Common myeloid progenitor, CD34-positive (primary cell): ENCODE measurements at regions not wholly inside any gene's neighbourhood (a gene's known extent, or its start where the extent isn't known, plus 50 kb on each side); places are given as distances from the start of the nearest gene placed in this dataset.

Experiments used
- CTCF ChIA-PET: fragments of 350-600 bp; sonication (Branson Sonifier 250); formaldehyde crosslinking; loops from one replicate; lab custom pipeline; 2021; ENCODE audit warnings: antibody characterized with exemption; lab: Charles Lee
- POLR2A ChIA-PET: fragments of 350-600 bp; sonication (Branson Sonifier 250); formaldehyde crosslinking; loops from one replicate; lab custom pipeline; 2021; ENCODE audit warnings: antibody characterized with exemption; lab: Charles Lee
- DNase-seq, 3 donors: peaks; one replicate each; pipeline versions ENCODE4 v3.0.0 to v3.0.0-alpha.2; 2013
- H3K27ac ChIP-seq, 2 experiments: 1 replicate in 1 of 2; 2 replicates in 1 of 2; pipeline ENCODE4 v1.7.0; 2013; ENCODE audit warnings: inconsistent platforms in 2 of 2, low read length in 2 of 2, mild to moderate bottlenecking in 2 of 2, low read depth in 1 of 2, moderate library complexity in 1 of 2; ENCODE audit not compliant: severe bottlenecking in 2 of 2, insufficient read depth in 1 of 2, poor library complexity in 1 of 2
- H3K27me3 ChIP-seq, 5 experiments: replicated peaks in 2 of 5; 1 replicate in 3 of 5; 2 replicates in 2 of 5; pipeline versions ENCODE4 v1.6.1 to v1.7.0; 2013; ENCODE audit warnings: low read length in 4 of 5, mild to moderate bottlenecking in 2 of 5, moderate library complexity in 2 of 5, inconsistent platforms in 1 of 5; ENCODE audit not compliant: insufficient read depth in 5 of 5, control insufficient read depth in 4 of 5
- H3K36me3 ChIP-seq, 4 experiments: 1 replicate in 2 of 4; 2 replicates in 2 of 4; pipeline versions ENCODE4 v1.6.1 to v1.7.0; 2013; ENCODE audit warnings: low read length in 3 of 4, control low read depth in 1 of 4, mild to moderate bottlenecking in 1 of 4; ENCODE audit not compliant: control insufficient read depth in 4 of 4, insufficient read depth in 4 of 4
- H3K4me1 ChIP-seq, 4 experiments: 1 replicate in 3 of 4; 2 replicates in 1 of 4; pipeline versions ENCODE4 v1.6.1 to v1.7.1; 2013; ENCODE audit warnings: low read length in 3 of 4, mild to moderate bottlenecking in 3 of 4, control low read depth in 1 of 4, inconsistent platforms in 1 of 4, moderate library complexity in 1 of 4; ENCODE audit not compliant: control insufficient read depth in 4 of 4, insufficient read depth in 4 of 4; ENCODE audit errors: control extremely low read depth in 1 of 4
- H3K4me3 ChIP-seq, 7 experiments: 1 replicate in 4 of 7; 2 replicates in 3 of 7; pipeline versions ENCODE4 v1.5.1 to v1.7.0; 2013; ENCODE audit warnings: mild to moderate bottlenecking in 7 of 7, low read length in 6 of 7, moderate library complexity in 6 of 7, inconsistent platforms in 2 of 7, low read depth in 2 of 7, control low read depth in 1 of 7; ENCODE audit not compliant: insufficient read depth in 4 of 7, control insufficient read depth in 1 of 7; ENCODE audit errors: extremely low read depth in 1 of 7
- H3K9me3 ChIP-seq, 5 experiments: 1 replicate in 4 of 5; 2 replicates in 1 of 5; pipeline versions ENCODE4 v1.6.1 to v1.7.1; 2013; ENCODE audit warnings: low read length in 4 of 5, mild to moderate bottlenecking in 2 of 5, inconsistent platforms in 1 of 5, low read depth in 1 of 5, moderate library complexity in 1 of 5; ENCODE audit not compliant: control insufficient read depth in 4 of 5, insufficient read depth in 2 of 5; ENCODE audit errors: control extremely low read depth in 1 of 5
- WGBS: methylation state at CpG from one replicate; pipeline ENCODE4 v1.1.5; 2013; ENCODE audit not compliant: insufficient coverage; 5-methylcytosine and 5-hydroxymethylcytosine counted together

GRCh38 chr12:113713156-113713555, 241.5 kb upstream of the LHX5 start:
- POLR2A ChIA-PET: no interaction called here
- no peaks in the 10 kb centered on the region for H3K36me3 ChIP-seq
- DNase-seq: no peak
- CTCF ChIA-PET: no interaction called here
- H3K27me3 ChIP-seq: peaks cover 0 to 26% (median 9%) of the 10 kb centered on the region in 5 experiments
- WGBS: 92% methylated on average over 2 of the region's 2 CpGs
- no peaks in the 10 kb centered on the region for H3K4me1 ChIP-seq
- H3K9me3 ChIP-seq: peaks cover 0 to 5% (median 0%) of the 10 kb centered on the region in 5 experiments
- H3K4me3 ChIP-seq: no peak overlapping the region
- H3K27ac ChIP-seq: no peak overlapping the region

- DNase-seq: no peak
- 95% methylated on average over 5 of the region's 5 CpGs for WGBS
- Histone ChIP-seq H3K36me3 (no peaks in the 10 kb centered on the region), H3K27me3 (peaks cover 0 to 26% (median 7%) of the 10 kb centered on the region in 5 experiments), H3K9me3 (peaks cover 0 to 5% (median 0%) of the 10 kb centered on the region in 5 experiments), H3K4me3 (no peak overlapping the region), H3K27ac (no peak overlapping the region), H3K4me1 (no peaks in the 10 kb centered on the region)
- CTCF ChIA-PET: no interaction called here
- POLR2A ChIA-PET: no interaction called here
Observed at GRCh38 chr12:113712481-113712880, 240.8 kb upstream of the LHX5 start.

GRCh38 chr12:113710216-113710615, 238.5 kb upstream of the LHX5 start:
- peaks cover 0 to 28% (median 7%) of the 10 kb centered on the region in 5 experiments for H3K27me3 ChIP-seq
- ChIA-PET CTCF (no interaction called here), POLR2A (no interaction called here)
- 81% methylated on average over 3 of the region's 5 CpGs for WGBS
- no peak for DNase-seq
- H3K4me3 ChIP-seq: no peak overlapping the region
- H3K27ac ChIP-seq: no peak overlapping the region
- no peaks in the 10 kb centered on the region for H3K4me1 ChIP-seq
- no peaks in the 10 kb centered on the region for H3K36me3 ChIP-seq
- H3K9me3 ChIP-seq: peaks cover 0 to 5% (median 0%) of the 10 kb centered on the region in 5 experiments

GRCh38 chr12:113709456-113709855, 237.8 kb upstream of the LHX5 start:
- POLR2A ChIA-PET: no interaction called here

GRCh38 chr12:113702836-113703235, 231.2 kb upstream of the LHX5 start:
- H3K27me3 ChIP-seq: peaks cover 0 to 40% (median 7%) of the 10 kb centered on the region in 5 experiments
- no peak overlapping the region for H3K4me3 ChIP-seq
- WGBS: 63% methylated on average over 10 of the region's 11 CpGs
- no peak for DNase-seq
- ChIA-PET CTCF (no interaction called here), POLR2A (no interaction called here)
- no peaks in the 10 kb centered on the region for H3K36me3 ChIP-seq
- peaks cover 0 to 4% (median 0%) of the 10 kb centered on the region in 5 experiments for H3K9me3 ChIP-seq
- no peak overlapping the region for H3K27ac ChIP-seq
- H3K4me1 ChIP-seq: no peaks in the 10 kb centered on the region

More at GRCh38 chr12:113709456-113709855, 237.8 kb upstream of the LHX5 start:
- no peak for DNase-seq
- no peak overlapping the region for H3K4me3 ChIP-seq
- no peaks in the 10 kb centered on the region for H3K4me1 ChIP-seq
- peaks cover 0 to 31% (median 6%) of the 10 kb centered on the region in 5 experiments for H3K27me3 ChIP-seq
- no peaks in the 10 kb centered on the region for H3K36me3 ChIP-seq
- CTCF ChIA-PET: no interaction called here
- 76% methylated on average over 2 of the region's 3 CpGs for WGBS
- H3K27ac ChIP-seq: no peak overlapping the region
- H3K9me3 ChIP-seq: peaks cover 0 to 5% (median 0%) of the 10 kb centered on the region in 5 experiments

GRCh38 chr12:113702276-113702675, 230.6 kb upstream of the LHX5 start:
- Histone ChIP-seq H3K4me1 (no peaks in the 10 kb centered on the region), H3K9me3 (peaks cover 0 to 4% (median 0%) of the 10 kb centered on the region in 5 experiments), H3K27ac (no peak overlapping the region), H3K27me3 (peaks cover 0 to 42% (median 7%) of the 10 kb centered on the region in 5 experiments), H3K36me3 (no peaks in the 10 kb centered on the region), H3K4me3 (no peak overlapping the region)
- POLR2A ChIA-PET: no interaction called here
- WGBS: 90% methylated on average over 2 of the region's 4 CpGs
- no peak for DNase-seq
- CTCF ChIA-PET: no interaction called here

GRCh38 chr12:113700943-113701342, 229.3 kb upstream of the LHX5 start:
- no peak overlapping the region for H3K4me3 ChIP-seq
- H3K9me3 ChIP-seq: peaks cover 0 to 4% (median 0%) of the 10 kb centered on the region in 5 experiments
- no peaks in the 10 kb centered on the region for H3K36me3 ChIP-seq
- ChIA-PET POLR2A (no interaction called here), CTCF (no interaction called here)
- H3K4me1 ChIP-seq: no peaks in the 10 kb centered on the region
- H3K27ac ChIP-seq: no peak overlapping the region
- H3K27me3 ChIP-seq: peaks cover 0 to 45% (median 12%) of the 10 kb centered on the region in 5 experiments
- WGBS: 62% methylated on average over 5 of the region's 5 CpGs
- DNase-seq: no peak
